HCT116 (cell line): ENCODE measurements at regions not wholly inside any gene's neighbourhood (a gene's known extent, or its start where the extent isn't known, plus 50 kb on each side); places are given as distances from the start of the nearest gene placed in this dataset.

Experiments
- ATAC-seq: fragments of 200-7000 bp; cut with Tn5 transposase; 2 replicates; pipeline ENCODE4 v1.9.1; 2020; ENCODE audit warnings: mild to moderate bottlenecking, moderate library complexity
- BruUV-seq: library from RNA; stranded (reverse); fragments of 400-500 nt; replicated peaks from 2 replicates; lab custom pipeline; 2021; lab: Mats Ljungman, UMichigan
- CTCF ChIA-PET: fragments of 300-600 bp; sonication (Branson Sonifier 250); formaldehyde crosslinking; loops from one replicate; lab custom pipeline; 2021; ENCODE audit warnings: antibody characterized with exemption; lab: Charles Lee
- POLR2A ChIA-PET: fragments of 300-600, 350-600 bp; sonication (Branson Sonifier 250); formaldehyde crosslinking; loops from one replicate; lab custom pipeline; 2021; ENCODE audit warnings: antibody characterized with exemption; lab: Charles Lee
- RAD21 ChIA-PET, 2 experiments: fragments of 300-600 bp; sonication (Branson Sonifier 250); formaldehyde crosslinking; loops; one replicate each; lab custom pipeline; 2023; ENCODE audit warnings: low total read pairs in 2 of 2; ENCODE audit not compliant: uncharacterized antibody in 2 of 2, unreplicated experiment in 2 of 2, low non-redundant PET in 1 of 2; lab: Charles Lee
- DNase-seq: peaks from one replicate; pipeline ENCODE4 v3.0.0-alpha.2; 2010; ENCODE audit warnings: low read depth, low spot score
- H2AFZ ChIP-seq: fragments of 200-600 bp; shearing (Covaris generic), sonication (generic); 2 replicates; pipeline ENCODE4 v1.6.1; 2017; ENCODE audit warnings: low read depth, mixed run types, mixed read lengths, antibody characterized with exemption, low read length; ENCODE audit not compliant: poor library complexity, severe bottlenecking
- H3K27ac ChIP-seq: 2 replicates; pipeline ENCODE4 v1.5.1; 2012; ENCODE audit warnings: low read depth, low read length
- H3K27me3 ChIP-seq: fragments of 200-600 bp; sonication (generic); 2 replicates; pipeline ENCODE4 v1.6.1; 2016; ENCODE audit warnings: mixed run types, low read length, mixed read lengths; ENCODE audit not compliant: insufficient read depth
- H3K36me3 ChIP-seq, 2 experiments: fragments of 200-500 bp in 1 of 2; fragments of 200-600 bp in 1 of 2; sonication (Bioruptor generic) in 1 of 2; sonication (generic) in 1 of 2; 2 replicates each; pipeline versions ENCODE4 v1.5.1 to v1.6.1; 2014 to 2016; ENCODE audit warnings: low read length in 2 of 2, inconsistent platforms in 1 of 2, mixed read lengths in 1 of 2, mixed run types in 1 of 2; ENCODE audit not compliant: insufficient read depth in 2 of 2, control insufficient read depth in 1 of 2
- H3K4me1 ChIP-seq, 2 experiments: fragments of 200-600 bp in 1 of 2; sonication (generic) in 1 of 2; 2 replicates each; pipeline versions ENCODE4 v1.5.1 to v1.6.1; 2012 to 2017; ENCODE audit warnings: low read length in 2 of 2, inconsistent platforms in 1 of 2, mild to moderate bottlenecking in 1 of 2, mixed read lengths in 1 of 2, mixed run types in 1 of 2, moderate library complexity in 1 of 2; ENCODE audit not compliant: insufficient read depth in 2 of 2, control insufficient read depth in 1 of 2
- H3K4me2 ChIP-seq: fragments of 200-600 bp; sonication (generic); 2 replicates; pipeline ENCODE4 v1.6.1; 2017; ENCODE audit warnings: mixed run types, low read length, mixed read lengths
- H3K4me3 ChIP-seq, 2 experiments: fragments of 200-600 bp in 1 of 2; sonication (generic) in 1 of 2; replicated peaks in 1 of 2; 2 replicates each; pipeline ENCODE4 v1.5.1; 2011 to 2016; ENCODE audit warnings: low read length in 2 of 2, control low read depth in 1 of 2, low read depth in 1 of 2, mild to moderate bottlenecking in 1 of 2, mixed read lengths in 1 of 2, mixed run types in 1 of 2
- H3K79me2 ChIP-seq: fragments of 200-600 bp; sonication (generic); 2 replicates; pipeline ENCODE4 v1.6.1; 2017; ENCODE audit warnings: mild to moderate bottlenecking, mixed run types, low read length, moderate library complexity, mixed read lengths; ENCODE audit not compliant: insufficient read depth
- H3K9ac ChIP-seq: fragments of 200-600 bp; sonication (generic); 2 replicates; pipeline ENCODE4 v1.6.1; 2016; ENCODE audit warnings: low read length, mixed read lengths
- H3K9me2 ChIP-seq: fragments of 200-600 bp; sonication (generic), shearing (Covaris generic); 2 replicates; pipeline ENCODE4 v1.6.1; 2017; ENCODE audit warnings: mixed run types, mild to moderate bottlenecking, moderate library complexity; ENCODE audit not compliant: insufficient read depth
- H3K9me3 ChIP-seq, 2 experiments: fragments of 200-500 bp in 1 of 2; fragments of 200-600 bp in 1 of 2; sonication (Bioruptor generic) in 1 of 2; sonication (generic) in 1 of 2; 2 replicates each; pipeline ENCODE4 v1.6.1; 2014 to 2017; ENCODE audit warnings: low read length in 2 of 2, mixed read lengths in 2 of 2, inconsistent platforms in 1 of 2, low read depth in 1 of 2, mild to moderate bottlenecking in 1 of 2, mixed run types in 1 of 2, moderate library complexity in 1 of 2; ENCODE audit not compliant: control insufficient read depth in 1 of 2, insufficient read depth in 1 of 2
- H4K20me1 ChIP-seq: fragments of 200-600 bp; sonication (generic), shearing (Covaris generic); 2 replicates; pipeline ENCODE4 v1.6.1; 2017; ENCODE audit warnings: mixed run types, mild to moderate bottlenecking, moderate library complexity; ENCODE audit not compliant: insufficient read depth
- CBX3 ChIP-seq: IDR thresholded peaks from 2 replicates; pipeline ENCODE4 v1.6.1; 2012; ENCODE audit warnings: low read depth
- CEBPB ChIP-seq: IDR thresholded peaks from 2 replicates; pipeline ENCODE4 v1.6.1; 2012; ENCODE audit warnings: low read depth
- EGR1 ChIP-seq: IDR thresholded peaks from 2 replicates; pipeline ENCODE4 v1.6.1; 2012; ENCODE audit warnings: low read depth
- ELF1 ChIP-seq: IDR thresholded peaks from 2 replicates; pipeline ENCODE4 v1.6.1; 2012; ENCODE audit warnings: low read depth, borderline replicate concordance
- EZH2phosphoT487 ChIP-seq: fragments of 200-600 bp; IDR thresholded peaks from 2 replicates; pipeline ENCODE4 v1.6.1; 2018; ENCODE audit warnings: antibody characterized with exemption, borderline replicate concordance
- FOSL1 ChIP-seq: IDR thresholded peaks from 2 replicates; pipeline ENCODE4 v1.6.1; 2012; ENCODE audit warnings: low read depth
- JUND ChIP-seq: IDR thresholded peaks from 2 replicates; pipeline ENCODE4 v1.6.1; 2012
- RAD21 ChIP-seq: IDR thresholded peaks from 2 replicates; pipeline ENCODE4 v1.6.1; 2012; ENCODE audit warnings: low read depth, mild to moderate bottlenecking
- SIN3A ChIP-seq: IDR thresholded peaks from 2 replicates; pipeline ENCODE4 v1.6.1; 2012; ENCODE audit warnings: low read depth
- YY1 ChIP-seq: IDR thresholded peaks from 2 replicates; pipeline ENCODE4 v1.6.1; 2011; ENCODE audit warnings: low read length, low read depth, moderate library complexity, mild to moderate bottlenecking; ENCODE audit not compliant: insufficient replicate concordance; ENCODE audit errors: extremely low read depth
- ZFX ChIP-seq: fragments of 450-650 bp; IDR thresholded peaks from 2 replicates; pipeline ENCODE4 v1.6.1; 2017
- intact Hi-C: fragments of 100-400 bp; cut with micrococcal nuclease; formaldehyde crosslinking; loops from 2 replicates; pipeline ENCODE4 v1.10.0; 2022
- TF ChIP-seq, protein P1 (sequence below): IDR thresholded peaks from 2 replicates; pipeline ENCODE4 v1.6.1; 2012; ENCODE audit warnings: low read depth
- TF ChIP-seq, protein P2 (sequence below): IDR thresholded peaks from 2 replicates; pipeline ENCODE4 v1.6.1; 2012
- TF ChIP-seq, protein P3 (sequence below): IDR thresholded peaks from 2 replicates; pipeline ENCODE4 v1.6.1; 2012
- TF ChIP-seq, protein P4 (sequence below), 3 experiments: fragments of 200-600 bp in 1 of 3; sonication (generic) in 1 of 3; IDR thresholded peaks in 2 of 3; conservative IDR thresholded peaks in 1 of 3; 2 replicates each; pipeline ENCODE4 v1.5.1; 2012 to 2017; ENCODE audit warnings: low read depth in 2 of 3, low read length in 2 of 3, antibody characterized with exemption in 1 of 3, borderline replicate concordance in 1 of 3, control low read depth in 1 of 3, mild to moderate bottlenecking in 1 of 3, mixed read lengths in 1 of 3, mixed run types in 1 of 3, moderate library complexity in 1 of 3; ENCODE audit not compliant: insufficient read depth in 1 of 3
- TF ChIP-seq, protein P5 (sequence below): IDR thresholded peaks from 2 replicates; pipeline ENCODE4 v1.6.1; 2011; ENCODE audit warnings: mild to moderate bottlenecking, low read length, moderate library complexity; ENCODE audit not compliant: insufficient replicate concordance; ENCODE audit errors: extremely low read depth

DNA sequence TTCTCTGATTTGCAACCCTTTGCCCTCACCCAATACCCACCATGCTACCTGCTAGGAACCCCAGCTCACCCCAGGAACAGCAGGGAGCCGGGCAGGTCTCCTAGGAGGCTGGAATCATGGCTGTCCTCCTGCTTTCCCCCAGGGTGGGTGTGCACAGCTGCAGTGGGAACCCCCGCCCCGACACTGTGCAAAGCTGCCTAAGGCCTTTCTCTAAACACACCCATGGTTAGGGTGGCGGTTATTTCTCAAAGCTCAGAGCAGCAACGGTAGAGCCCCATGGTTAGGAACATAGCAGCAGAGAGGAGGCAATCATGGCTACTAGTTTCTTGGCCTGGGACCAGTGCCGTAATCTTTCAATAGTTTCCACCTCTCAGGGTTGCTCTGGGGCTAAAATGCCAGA is 52.2 kb downstream of the ABCC12 start:
- ChIA-PET CTCF (interaction anchor here (1.6 kb wide), 1 partner anchor 9 kb away, joined by 4 read pairs; no protein-coding TSS in a partner anchor), RAD21 (no interaction called here), POLR2A (no interaction called here)
- no peaks in the 10 kb centered on the region for H3K79me2 ChIP-seq
- peaks cover 7% of the 10 kb centered on the region; the same call in 1 of the 2 replicates for H3K27me3 ChIP-seq
- no peak overlapping the region for H2AFZ ChIP-seq
- intact Hi-C loops: no loop called here
- H3K4me3 ChIP-seq: no peak overlapping the region
- H3K27ac ChIP-seq: no peak overlapping the region
- H3K9me2 ChIP-seq: no peaks in the 10 kb centered on the region
- no peak overlapping the region for H3K9ac ChIP-seq
- no peaks in the 10 kb centered on the region for H3K36me3 ChIP-seq
- BruUV-seq: no TSS peak
- no peak overlapping the region for H3K4me2 ChIP-seq
- H4K20me1 ChIP-seq: no peaks in the 10 kb centered on the region
- ATAC-seq: no peak
- peaks cover 0 to 2% of the 10 kb centered on the region in 2 experiments; a peak in 1 of 4 replicates for H3K4me1 ChIP-seq
- no peaks in the 10 kb centered on the region for H3K9me3 ChIP-seq
- TF ChIP-seq SIN3A (no peak), ZFX (no peak), CEBPB (no peak), YY1 (no peak), FOSL1 (no peak), JUND (no peak), EGR1 (no peak), ELF1 (no peak), EZH2phosphoT487 (no peak), CBX3 (no peak), RAD21 (no peak)
- TF ChIP-seq, protein P1, sequence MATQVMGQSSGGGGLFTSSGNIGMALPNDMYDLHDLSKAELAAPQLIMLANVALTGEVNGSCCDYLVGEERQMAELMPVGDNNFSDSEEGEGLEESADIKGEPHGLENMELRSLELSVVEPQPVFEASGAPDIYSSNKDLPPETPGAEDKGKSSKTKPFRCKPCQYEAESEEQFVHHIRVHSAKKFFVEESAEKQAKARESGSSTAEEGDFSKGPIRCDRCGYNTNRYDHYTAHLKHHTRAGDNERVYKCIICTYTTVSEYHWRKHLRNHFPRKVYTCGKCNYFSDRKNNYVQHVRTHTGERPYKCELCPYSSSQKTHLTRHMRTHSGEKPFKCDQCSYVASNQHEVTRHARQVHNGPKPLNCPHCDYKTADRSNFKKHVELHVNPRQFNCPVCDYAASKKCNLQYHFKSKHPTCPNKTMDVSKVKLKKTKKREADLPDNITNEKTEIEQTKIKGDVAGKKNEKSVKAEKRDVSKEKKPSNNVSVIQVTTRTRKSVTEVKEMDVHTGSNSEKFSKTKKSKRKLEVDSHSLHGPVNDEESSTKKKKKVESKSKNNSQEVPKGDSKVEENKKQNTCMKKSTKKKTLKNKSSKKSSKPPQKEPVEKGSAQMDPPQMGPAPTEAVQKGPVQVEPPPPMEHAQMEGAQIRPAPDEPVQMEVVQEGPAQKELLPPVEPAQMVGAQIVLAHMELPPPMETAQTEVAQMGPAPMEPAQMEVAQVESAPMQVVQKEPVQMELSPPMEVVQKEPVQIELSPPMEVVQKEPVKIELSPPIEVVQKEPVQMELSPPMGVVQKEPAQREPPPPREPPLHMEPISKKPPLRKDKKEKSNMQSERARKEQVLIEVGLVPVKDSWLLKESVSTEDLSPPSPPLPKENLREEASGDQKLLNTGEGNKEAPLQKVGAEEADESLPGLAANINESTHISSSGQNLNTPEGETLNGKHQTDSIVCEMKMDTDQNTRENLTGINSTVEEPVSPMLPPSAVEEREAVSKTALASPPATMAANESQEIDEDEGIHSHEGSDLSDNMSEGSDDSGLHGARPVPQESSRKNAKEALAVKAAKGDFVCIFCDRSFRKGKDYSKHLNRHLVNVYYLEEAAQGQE: no peak
- TF ChIP-seq, protein P2, sequence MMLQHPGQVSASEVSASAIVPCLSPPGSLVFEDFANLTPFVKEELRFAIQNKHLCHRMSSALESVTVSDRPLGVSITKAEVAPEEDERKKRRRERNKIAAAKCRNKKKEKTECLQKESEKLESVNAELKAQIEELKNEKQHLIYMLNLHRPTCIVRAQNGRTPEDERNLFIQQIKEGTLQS: no peak
- TF ChIP-seq, protein P3, sequence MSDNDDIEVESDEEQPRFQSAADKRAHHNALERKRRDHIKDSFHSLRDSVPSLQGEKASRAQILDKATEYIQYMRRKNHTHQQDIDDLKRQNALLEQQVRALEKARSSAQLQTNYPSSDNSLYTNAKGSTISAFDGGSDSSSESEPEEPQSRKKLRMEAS: no peak
- TF ChIP-seq, protein P4, sequence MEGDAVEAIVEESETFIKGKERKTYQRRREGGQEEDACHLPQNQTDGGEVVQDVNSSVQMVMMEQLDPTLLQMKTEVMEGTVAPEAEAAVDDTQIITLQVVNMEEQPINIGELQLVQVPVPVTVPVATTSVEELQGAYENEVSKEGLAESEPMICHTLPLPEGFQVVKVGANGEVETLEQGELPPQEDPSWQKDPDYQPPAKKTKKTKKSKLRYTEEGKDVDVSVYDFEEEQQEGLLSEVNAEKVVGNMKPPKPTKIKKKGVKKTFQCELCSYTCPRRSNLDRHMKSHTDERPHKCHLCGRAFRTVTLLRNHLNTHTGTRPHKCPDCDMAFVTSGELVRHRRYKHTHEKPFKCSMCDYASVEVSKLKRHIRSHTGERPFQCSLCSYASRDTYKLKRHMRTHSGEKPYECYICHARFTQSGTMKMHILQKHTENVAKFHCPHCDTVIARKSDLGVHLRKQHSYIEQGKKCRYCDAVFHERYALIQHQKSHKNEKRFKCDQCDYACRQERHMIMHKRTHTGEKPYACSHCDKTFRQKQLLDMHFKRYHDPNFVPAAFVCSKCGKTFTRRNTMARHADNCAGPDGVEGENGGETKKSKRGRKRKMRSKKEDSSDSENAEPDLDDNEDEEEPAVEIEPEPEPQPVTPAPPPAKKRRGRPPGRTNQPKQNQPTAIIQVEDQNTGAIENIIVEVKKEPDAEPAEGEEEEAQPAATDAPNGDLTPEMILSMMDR (IDR thresholded peaks at IDR 0.05 in 2 of 3, conservative IDR thresholded peaks at IDR 0.05 in 1 of 3; ENCODE audit: borderline replicate concordance in 1 of 3, insufficient read depth in 1 of 3, low read depth in 2 of 3, low read length in 2 of 3): no peak
- TF ChIP-seq, protein P5, sequence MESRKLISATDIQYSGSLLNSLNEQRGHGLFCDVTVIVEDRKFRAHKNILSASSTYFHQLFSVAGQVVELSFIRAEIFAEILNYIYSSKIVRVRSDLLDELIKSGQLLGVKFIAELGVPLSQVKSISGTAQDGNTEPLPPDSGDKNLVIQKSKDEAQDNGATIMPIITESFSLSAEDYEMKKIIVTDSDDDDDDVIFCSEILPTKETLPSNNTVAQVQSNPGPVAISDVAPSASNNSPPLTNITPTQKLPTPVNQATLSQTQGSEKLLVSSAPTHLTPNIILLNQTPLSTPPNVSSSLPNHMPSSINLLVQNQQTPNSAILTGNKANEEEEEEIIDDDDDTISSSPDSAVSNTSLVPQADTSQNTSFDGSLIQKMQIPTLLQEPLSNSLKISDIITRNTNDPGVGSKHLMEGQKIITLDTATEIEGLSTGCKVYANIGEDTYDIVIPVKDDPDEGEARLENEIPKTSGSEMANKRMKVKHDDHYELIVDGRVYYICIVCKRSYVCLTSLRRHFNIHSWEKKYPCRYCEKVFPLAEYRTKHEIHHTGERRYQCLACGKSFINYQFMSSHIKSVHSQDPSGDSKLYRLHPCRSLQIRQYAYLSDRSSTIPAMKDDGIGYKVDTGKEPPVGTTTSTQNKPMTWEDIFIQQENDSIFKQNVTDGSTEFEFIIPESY: no peak
- DNase-seq: no peak
